OCI-LY7 (cell line): ENCODE measurements at regions not wholly inside any gene's neighbourhood (a gene's known extent, or its start where the extent isn't known, plus 50 kb on each side); places are given as distances from the start of the nearest gene placed in this dataset.

Experiments used
- BruUV-seq: library from RNA; stranded (reverse); fragments of 400-500 nt; replicated peaks from 2 replicates; lab custom pipeline; 2021; lab: Mats Ljungman, UMichigan
- CTCF ChIA-PET: fragments of 300-600 bp; sonication (Branson Sonifier 250); formaldehyde crosslinking; loops from one replicate; lab custom pipeline; 2022; ENCODE audit warnings: antibody characterized with exemption; ENCODE audit not compliant: unreplicated experiment; lab: Charles Lee
- POLR2A ChIA-PET: fragments of 300-600 bp; sonication (Branson Sonifier 250); formaldehyde crosslinking; loops from one replicate; lab custom pipeline; 2022; ENCODE audit warnings: antibody characterized with exemption; lab: Charles Lee
- DNase-seq: peaks from one replicate; pipeline ENCODE4 v3.0.0-alpha.2; 2015; ENCODE audit warnings: low spot score
- H2AFZ ChIP-seq: fragments of 200-600 bp; sonication (generic), shearing (Covaris generic); 2 replicates; pipeline ENCODE4 v1.6.1; 2014; ENCODE audit warnings: mild to moderate bottlenecking, antibody characterized with exemption, low read length, moderate library complexity
- H3K27ac ChIP-seq: fragments of 200-600 bp; sonication (generic); 2 replicates; pipeline ENCODE4 v1.5.1; 2014; ENCODE audit warnings: mixed run types, low read depth, mild to moderate bottlenecking, moderate library complexity, low read length, inconsistent platforms; ENCODE audit not compliant: poor library complexity, severe bottlenecking
- H3K36me3 ChIP-seq: fragments of 200-600 bp; sonication (generic); 2 replicates; pipeline ENCODE4 v1.6.1; 2014; ENCODE audit warnings: mild to moderate bottlenecking, antibody characterized with exemption, low read length, moderate library complexity, mixed read lengths; ENCODE audit not compliant: insufficient read depth
- H3K4me1 ChIP-seq: fragments of 200-600 bp; sonication (generic); 2 replicates; pipeline ENCODE4 v1.5.1; 2014; ENCODE audit warnings: mild to moderate bottlenecking, low read length; ENCODE audit not compliant: insufficient read depth, poor library complexity, severe bottlenecking
- H3K4me2 ChIP-seq: fragments of 200-600 bp; sonication (generic); 2 replicates; pipeline ENCODE4 v1.6.1; 2014; ENCODE audit warnings: mild to moderate bottlenecking, low read length
- H3K4me3 ChIP-seq: fragments of 200-600 bp; sonication (generic); 2 replicates; pipeline ENCODE4 v1.5.1; 2014; ENCODE audit warnings: mild to moderate bottlenecking, low read depth, low read length; ENCODE audit not compliant: poor library complexity, severe bottlenecking
- H3K79me2 ChIP-seq: fragments of 200-600 bp; sonication (generic); 2 replicates; pipeline ENCODE4 v1.6.1; 2016; ENCODE audit warnings: low read depth, mild to moderate bottlenecking, low read length, moderate library complexity, mixed read lengths; ENCODE audit not compliant: insufficient read depth
- H3K9me2 ChIP-seq: fragments of 200-600 bp; sonication (generic); 2 replicates; pipeline ENCODE4 v1.6.1; 2016; ENCODE audit warnings: mild to moderate bottlenecking, low read length, mixed read lengths; ENCODE audit not compliant: insufficient read depth
- H3K9me3 ChIP-seq: fragments of 200-600 bp; sonication (generic); 2 replicates; pipeline ENCODE4 v1.6.1; 2014; ENCODE audit warnings: mild to moderate bottlenecking, mixed run types, low read length, mixed read lengths
- H4K20me1 ChIP-seq: fragments of 200-600 bp; sonication (generic); 2 replicates; pipeline ENCODE4 v1.6.1; 2014; ENCODE audit warnings: mild to moderate bottlenecking, antibody characterized with exemption, low read length, moderate library complexity, mixed read lengths; ENCODE audit not compliant: insufficient read depth
- CTCF ChIP-seq: fragments of 200-600 bp; sonication (generic); conservative IDR thresholded peaks from 2 replicates; pipeline ENCODE4 v1.5.1; 2014; ENCODE audit warnings: mild to moderate bottlenecking, antibody characterized with exemption, low read length, moderate library complexity, mixed read lengths
- EZH2phosphoT487 ChIP-seq: fragments of 200-600 bp; sonication (generic); IDR thresholded peaks from 2 replicates; pipeline ENCODE4 v1.6.1; 2018; ENCODE audit warnings: low read depth, borderline replicate concordance, mild to moderate bottlenecking, mixed run types, antibody characterized with exemption, low read length, moderate library complexity, mixed read lengths
- intact Hi-C: fragments of 100-400 bp; cut with micrococcal nuclease; formaldehyde crosslinking; loops from one replicate; pipeline ENCODE4 v1.10.0; 2022; ENCODE audit not compliant: unreplicated experiment

DNA sequence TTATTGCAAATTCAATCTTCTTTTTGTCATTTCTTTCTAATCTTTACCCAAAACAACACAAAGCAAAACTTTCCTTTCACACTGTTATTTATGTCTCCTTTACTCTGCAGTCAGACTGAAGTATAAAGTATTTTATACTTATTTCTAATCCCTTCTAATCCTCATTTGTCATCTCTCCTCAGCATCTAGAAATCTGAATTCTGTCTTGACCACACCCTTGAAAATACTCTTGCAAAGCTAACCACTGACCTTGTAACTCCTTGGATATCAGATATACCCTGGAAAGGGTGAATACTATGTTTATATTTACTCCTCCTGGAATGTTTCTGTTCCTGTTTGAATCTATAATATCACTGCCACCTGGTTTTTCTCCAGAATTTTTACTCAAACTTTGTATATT lies 481.1 kb downstream of the ZNF385D start:
- no TSS peak for BruUV-seq
- Histone ChIP-seq H3K9me2 (no peaks in the 10 kb centered on the region), H3K36me3 (no peaks in the 10 kb centered on the region), H3K4me3 (no peak overlapping the region), H3K4me1 (no peaks in the 10 kb centered on the region), H3K4me2 (no peak overlapping the region), H2AFZ (no peak overlapping the region), H4K20me1 (no peaks in the 10 kb centered on the region), H3K9me3 (no peaks in the 10 kb centered on the region), H3K27ac (no peak overlapping the region), H3K79me2 (no peaks in the 10 kb centered on the region)
- no peak for DNase-seq
- intact Hi-C loops = no loop called here
- TF ChIP-seq EZH2phosphoT487 (no peak), CTCF (no peak)
- POLR2A ChIA-PET = interaction anchor here (0.6 kb wide), 1 partner anchor 1747 kb away, joined by 3 read pairs; no protein-coding TSS in a partner anchor
- CTCF ChIA-PET = no interaction called here

DNA sequence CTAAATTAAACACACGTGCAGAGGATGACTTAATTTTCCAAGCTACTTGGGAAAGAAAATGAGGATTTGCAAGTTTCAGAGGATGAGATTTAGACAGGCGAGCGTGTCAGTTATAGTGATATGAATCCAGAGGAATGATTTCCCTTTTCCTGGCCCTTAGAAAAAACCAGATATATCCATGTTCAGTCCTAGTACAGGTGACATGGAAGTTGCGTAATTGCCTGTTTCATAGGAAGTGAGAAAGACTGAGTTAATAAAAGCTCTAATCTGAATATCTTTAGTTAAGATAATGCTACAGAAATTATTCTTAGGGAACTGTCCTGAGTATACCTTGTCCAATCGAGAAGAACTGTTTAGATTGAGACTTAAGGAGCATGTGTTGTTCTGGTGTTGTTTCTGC lies 490.5 kb downstream of the ZNF385D start:
- no peak overlapping the region for H3K4me2 ChIP-seq
- intact Hi-C loops = no loop called here
- DNase-seq = no peak
- no peaks in the 10 kb centered on the region for H4K20me1 ChIP-seq
- no peaks in the 10 kb centered on the region for H3K36me3 ChIP-seq
- no peak overlapping the region for H3K4me3 ChIP-seq
- no peak overlapping the region for H2AFZ ChIP-seq
- no peak overlapping the region for H3K27ac ChIP-seq
- BruUV-seq = no TSS peak
- H3K9me3 ChIP-seq = no peaks in the 10 kb centered on the region
- H3K79me2 ChIP-seq = no peaks in the 10 kb centered on the region
- POLR2A ChIA-PET = interaction anchor here (0.6 kb wide), 1 partner anchor 8 kb away, joined by 3 read pairs; no protein-coding TSS in a partner anchor
- no peaks in the 10 kb centered on the region for H3K4me1 ChIP-seq
- H3K9me2 ChIP-seq = no peaks in the 10 kb centered on the region
- TF ChIP-seq CTCF (no peak), EZH2phosphoT487 (no peak)
- CTCF ChIA-PET = no interaction called here

- intact Hi-C loops = no loop called here
- no peaks in the 10 kb centered on the region for H3K4me1 ChIP-seq
- no peak overlapping the region for H3K4me2 ChIP-seq
- H3K9me3 ChIP-seq = no peaks in the 10 kb centered on the region
- no peaks in the 10 kb centered on the region for H3K79me2 ChIP-seq
- no peak for DNase-seq
- H3K4me3 ChIP-seq = no peak overlapping the region
- no TSS peak for BruUV-seq
- H4K20me1 ChIP-seq = no peaks in the 10 kb centered on the region
- no peak for TF ChIP-seq EZH2phosphoT487
- TF ChIP-seq CTCF = no peak
- no peak overlapping the region for H3K27ac ChIP-seq
- POLR2A ChIA-PET = no interaction called here
- no peaks in the 10 kb centered on the region for H3K9me2 ChIP-seq
- H2AFZ ChIP-seq = no peak overlapping the region
- H3K36me3 ChIP-seq = no peaks in the 10 kb centered on the region
- CTCF ChIA-PET = no interaction called here
These were observed 491.1 kb downstream of the ZNF385D start for GRCh38 chr3:21259896-21260295.
